Dermis microvascular lymphatic vessel endothelial cell (primary cell): ENCODE measurements at regions not wholly inside any gene's neighbourhood (a gene's known extent, or its start where the extent isn't known, plus 50 kb on each side); places are given as distances from the start of the nearest gene placed in this dataset.
"Not testable (repeated sequence)": the region's sequence is repeated elsewhere in the genome, so short reads cannot be mapped to it uniquely, and the experiment has no call there.

Source experiments
- DNase-seq, 2 donors: peaks; one replicate each; pipeline versions ENCODE4 v3.0.0 to v3.0.0-alpha.2; 2010; ENCODE audit warnings: low read depth in 2 of 2

- no peak for DNase-seq
Observed at GRCh38 chr5:52255308-52255707, 532.4 kb upstream of the ITGA1 start.

- no peak for DNase-seq
Observed at GRCh38 chr5:52262844-52263243, 524.9 kb upstream of the ITGA1 start.

- DNase-seq = no peak
Observed at GRCh38 chr5:52269401-52269800, 518.3 kb upstream of the ITGA1 start.

GRCh38 chr5:52269859-52270258, 517.9 kb upstream of the ITGA1 start:
- DNase-seq = no peak

- DNase-seq = no peak
Observed at GRCh38 chr5:52275639-52276038, 512.1 kb upstream of the ITGA1 start.

- no peak for DNase-seq
Observed at GRCh38 chr5:52277101-52277500, 510.6 kb upstream of the ITGA1 start.

- DNase-seq = no peak
Observed at GRCh38 chr5:52282647-52283046, 505.1 kb upstream of the ITGA1 start.

GRCh38 chr5:52283221-52283620, 504.5 kb upstream of the ITGA1 start:
- no peak for DNase-seq

GRCh38 chr5:52300703-52301372, 486.9 kb upstream of the ITGA1 start:
- DNase-seq = no peak

GRCh38 chr5:52304816-52305215, 482.9 kb upstream of the ITGA1 start:
- not testable (repeated sequence) for DNase-seq

GRCh38 chr5:52328220-52328806, 459.4 kb upstream of the ITGA1 start:
- DNase-seq = no peak

GRCh38 chr5:52331725-52332124, 456.0 kb upstream of the ITGA1 start:
- DNase-seq = no peak

GRCh38 chr5:52334367-52334766, 453.3 kb upstream of the ITGA1 start:
- no peak for DNase-seq

- DNase-seq = no peak
Observed at GRCh38 chr5:52339285-52339684, 448.4 kb upstream of the ITGA1 start.

- no peak for DNase-seq
Observed at GRCh38 chr5:52342361-52342760, 445.4 kb upstream of the ITGA1 start.

GRCh38 chr5:52356311-52356918, 431.3 kb upstream of the ITGA1 start:
- peak in 1 of 2 donors; percentile 4 for DNase-seq

GRCh38 chr5:52359261-52359660, 428.5 kb upstream of the ITGA1 start:
- DNase-seq = no peak

- no peak for DNase-seq
Observed at GRCh38 chr5:52360985-52361384, 426.7 kb upstream of the ITGA1 start.

- DNase-seq = no peak
Observed at GRCh38 chr5:52374286-52374685, 413.4 kb upstream of the ITGA1 start.

- DNase-seq = no peak
Observed at GRCh38 chr5:52375969-52376368, 411.7 kb upstream of the ITGA1 start.

GRCh38 chr5:52376592-52376991, 411.1 kb upstream of the ITGA1 start:
- no peak for DNase-seq

GRCh38 chr5:52378237-52378636, 409.5 kb upstream of the ITGA1 start:
- DNase-seq = no peak

- no peak for DNase-seq
Observed at GRCh38 chr5:52388349-52388748, 399.4 kb upstream of the ITGA1 start.
